Tibial nerve (tissue), 4 donors: ENCODE measurements at regions not wholly inside any gene's neighbourhood (a gene's known extent, or its start where the extent isn't known, plus 50 kb on each side); places are given as distances from the start of the nearest gene placed in this dataset.
A peak's percentile ranks its signal among the peaks of the same experiment; 100 is the strongest.

Experiments
- DNase-seq, 2 donors: peaks; one replicate each; pipeline ENCODE4 v3.0.0-alpha.2; 2019; ENCODE audit warnings: low spot score in 2 of 2
- H3K27ac ChIP-seq, 4 donors: fragments of 200-600 bp; sonication (generic) in 3 of 4; one replicate each; pipeline ENCODE4 v1.5.1; 2017 to 2019; ENCODE audit warnings: mild to moderate bottlenecking in 1 of 4
- H3K27me3 ChIP-seq, 2 donors: fragments of 200-600 bp; sonication (generic) in 1 of 2; one replicate each; pipeline versions ENCODE4 v1.5.1 to v1.6.0; 2017 to 2019
- H3K36me3 ChIP-seq, 3 donors: fragments of 200-600 bp; sonication (generic); one replicate each; pipeline ENCODE4 v1.5.1; 2018 to 2019
- H3K4me1 ChIP-seq, 4 donors: fragments of 200-600 bp; sonication (generic) in 3 of 4; one replicate each; pipeline ENCODE4 v1.5.1; 2017 to 2019
- H3K4me3 ChIP-seq, 4 donors: fragments of 200-600 bp; sonication (generic) in 3 of 4; one replicate each; pipeline ENCODE4 v1.5.1; 2017 to 2019; ENCODE audit warnings: mild to moderate bottlenecking in 1 of 4, moderate library complexity in 1 of 4
- H3K9me3 ChIP-seq, 4 donors: fragments of 200-600 bp; sonication (generic) in 3 of 4; one replicate each; pipeline ENCODE4 v1.5.1; 2017 to 2019
- CTCF ChIP-seq, 5 experiments: fragments of 200-600 bp in 3 of 5; fragments of 450-650 bp in 2 of 5; sonication (generic) in 3 of 5; IDR thresholded peaks; one replicate each; pipeline ENCODE4 v1.5.1; 2016 to 2019; ENCODE audit warnings: antibody characterized with exemption in 5 of 5, mild to moderate bottlenecking in 3 of 5, moderate library complexity in 2 of 5
- EP300 ChIP-seq, 2 donors: sonication (generic); formaldehyde crosslinking; IDR thresholded peaks; one replicate each; pipeline ENCODE4 v1.6.1; 2017; ENCODE audit warnings: antibody characterized with exemption in 2 of 2, mild to moderate bottlenecking in 1 of 2
- POLR2A ChIP-seq, 2 donors: fragments of 450-650 bp; IDR thresholded peaks; one replicate each; pipeline ENCODE4 v1.6.1; 2017; ENCODE audit warnings: antibody characterized with exemption in 2 of 2, mild to moderate bottlenecking in 2 of 2, moderate library complexity in 2 of 2
- WGBS, 2 donors: methylation state at CpG; one replicate each; pipeline ENCODE4 v1.1.5; 2018; 5-methylcytosine and 5-hydroxymethylcytosine counted together

GRCh38 chr9:107675351-107676259 lies 186.0 kb upstream of the KLF4 start:
- no peaks in the 10 kb centered on the region for H3K27me3 ChIP-seq
- DNase-seq, result no peak
- H3K36me3 ChIP-seq, result no peaks in the 10 kb centered on the region
- H3K4me3 ChIP-seq, result no peak overlapping the region
- H3K4me1 ChIP-seq, result no peaks in the 10 kb centered on the region
- WGBS, 2 donors, result 75 to 84% methylated on average over 10 of the region's 10 CpGs
- H3K27ac ChIP-seq, result peak overlapping the region in 1 of 4 donors; percentile 41
- no peaks in the 10 kb centered on the region for H3K9me3 ChIP-seq
- TF ChIP-seq POLR2A (IDR thresholded peaks at IDR 0.05), result no peak
- TF ChIP-seq CTCF (IDR thresholded peaks at IDR 0.05), result no peak

- no peaks in the 10 kb centered on the region for H3K9me3 ChIP-seq
- WGBS, 2 donors, result 71 to 79% methylated on average over 5 of the region's 5 CpGs
- H3K4me3 ChIP-seq, result no peak overlapping the region
- peak; percentile 24 to 37 for DNase-seq
- no peaks in the 10 kb centered on the region for H3K27me3 ChIP-seq
- no peaks in the 10 kb centered on the region for H3K36me3 ChIP-seq
- H3K4me1 ChIP-seq, result no peaks in the 10 kb centered on the region
- peak overlapping the region in 1 of 4 donors; percentile 41 for H3K27ac ChIP-seq
- TF ChIP-seq POLR2A (IDR thresholded peaks at IDR 0.05) (no peak), EP300 (IDR thresholded peaks at IDR 0.05) (peak in 1 of 2 donors; percentile 71), CTCF (IDR thresholded peaks at IDR 0.05) (no peak)
Observed at GRCh38 chr9:107674721-107675277, 185.2 kb upstream of the KLF4 start.

- H3K27me3 ChIP-seq, result no peaks in the 10 kb centered on the region
- WGBS, 2 donors, result 74 to 80% methylated on average over 3 of the region's 3 CpGs
Observed at GRCh38 chr9:107673861-107674720, 184.5 kb upstream of the KLF4 start.

DNA sequence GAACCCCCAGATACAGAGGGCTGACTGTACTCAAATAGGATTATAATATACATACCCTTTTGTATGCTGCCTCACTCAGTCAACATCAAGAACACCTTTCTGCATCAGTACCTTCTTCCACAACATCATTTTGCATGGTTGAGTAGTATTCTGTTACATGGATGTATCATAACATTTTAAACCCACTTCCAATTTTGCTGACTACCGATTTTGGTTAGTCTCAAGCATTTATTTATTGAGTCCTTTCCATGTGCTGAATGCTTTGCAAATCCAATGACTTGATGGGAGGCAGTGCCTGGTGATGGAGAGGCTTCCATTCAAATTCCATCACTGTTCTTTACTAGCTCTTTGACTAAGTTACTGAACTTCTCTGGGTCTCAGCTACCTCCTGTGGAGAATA lies 182.0 kb upstream of the KLF4 start:
- Histone ChIP-seq H3K27ac (no peak overlapping the region), H3K4me1 (peaks cover 0 to 9% (median 0%) of the 10 kb centered on the region in 4 donors), H3K36me3 (no peaks in the 10 kb centered on the region), H3K9me3 (no peaks in the 10 kb centered on the region), H3K4me3 (no peak overlapping the region), H3K27me3 (no peaks in the 10 kb centered on the region)
- DNase-seq, result no peak
- TF ChIP-seq EP300 (IDR thresholded peaks at IDR 0.05) (no peak), POLR2A (IDR thresholded peaks at IDR 0.05) (no peak), CTCF (IDR thresholded peaks at IDR 0.05) (no peak)
- 94 to 100% methylated on average over 1 of the region's 1 CpG for WGBS, 2 donors

More at GRCh38 chr9:107673861-107674720, 184.5 kb upstream of the KLF4 start:
- no peak overlapping the region for H3K4me3 ChIP-seq
- no peaks in the 10 kb centered on the region for H3K4me1 ChIP-seq
- no peak overlapping the region for H3K27ac ChIP-seq
- no peak for TF ChIP-seq EP300 (IDR thresholded peaks at IDR 0.05)
- TF ChIP-seq POLR2A (IDR thresholded peaks at IDR 0.05), result no peak
- TF ChIP-seq CTCF (IDR thresholded peaks at IDR 0.05), result no peak
- no peaks in the 10 kb centered on the region for H3K36me3 ChIP-seq
- DNase-seq, result no peak
- no peaks in the 10 kb centered on the region for H3K9me3 ChIP-seq
